Endodermal cell (in vitro differentiated cells): ENCODE measurements at regions not wholly inside any gene's neighbourhood (a gene's known extent, or its start where the extent isn't known, plus 50 kb on each side); places are given as distances from the start of the nearest gene placed in this dataset.

Experiments used
- DNase-seq: peaks from one replicate; pipeline ENCODE4 v3.0.0-alpha.2; 2017
- H3K27ac ChIP-seq: 2 replicates; pipeline ENCODE4 v1.5.1; 2013; ENCODE audit warnings: mild to moderate bottlenecking, low read depth, low read length, moderate library complexity
- H3K27me3 ChIP-seq: 2 replicates; pipeline ENCODE4 v1.6.1; 2013; ENCODE audit warnings: mild to moderate bottlenecking, low read length, moderate library complexity; ENCODE audit not compliant: insufficient read depth, control insufficient read depth, poor library complexity, severe bottlenecking
- H3K36me3 ChIP-seq: 2 replicates; pipeline ENCODE4 v1.7.0; 2013; ENCODE audit warnings: mild to moderate bottlenecking, low read length, moderate library complexity; ENCODE audit not compliant: control insufficient read depth, insufficient read depth
- H3K4me1 ChIP-seq: one replicate; pipeline ENCODE4 v1.7.0; 2013; ENCODE audit warnings: low read length; ENCODE audit not compliant: control insufficient read depth, insufficient read depth
- H3K4me3 ChIP-seq: 2 replicates; pipeline ENCODE4 v1.5.1; 2013; ENCODE audit warnings: mild to moderate bottlenecking, low read length, moderate library complexity
- H3K9ac ChIP-seq: 2 replicates; pipeline ENCODE4 v1.6.1; 2013; ENCODE audit warnings: mild to moderate bottlenecking, low read length, moderate library complexity; ENCODE audit not compliant: poor library complexity, severe bottlenecking; ENCODE audit errors: extremely low read depth
- H3K9me3 ChIP-seq: 2 replicates; pipeline ENCODE4 v1.6.1; 2013; ENCODE audit warnings: mild to moderate bottlenecking, low read length, moderate library complexity; ENCODE audit not compliant: control insufficient read depth
- H3K27ac Mint-ChIP-seq: 2 replicates; pipeline ENCODE4 v1.8.0; 2020; ENCODE audit warnings: mixed read lengths
- H3K27me3 Mint-ChIP-seq: 2 replicates; pipeline ENCODE4 v1.8.0; 2021; ENCODE audit warnings: mild to moderate bottlenecking, mixed read lengths; ENCODE audit not compliant: insufficient read depth
- H3K36me3 Mint-ChIP-seq: 2 replicates; pipeline ENCODE4 v1.8.0; 2020; ENCODE audit warnings: low read depth, mixed read lengths
- H3K4me1 Mint-ChIP-seq: 2 replicates; pipeline ENCODE4 v1.8.0; 2020; ENCODE audit warnings: mixed read lengths
- H3K4me3 Mint-ChIP-seq: 2 replicates; pipeline ENCODE4 v1.8.0; 2020; ENCODE audit warnings: mild to moderate bottlenecking, moderate library complexity, mixed read lengths
- H3K9me3 Mint-ChIP-seq: 2 replicates; pipeline ENCODE4 v1.8.0; 2020; ENCODE audit warnings: mild to moderate bottlenecking, mixed read lengths
- WGBS, 2 experiments: methylation state at CpG; one replicate each; pipeline versions ENCODE4 v1.1.5 to v1.1.7; 2013; ENCODE audit warnings: missing lambda C conversion rate in 2 of 2, mixed read lengths in 1 of 2; ENCODE audit not compliant: insufficient coverage in 1 of 2, insufficient read length in 1 of 2; 5-methylcytosine and 5-hydroxymethylcytosine counted together
- TF ChIP-seq, protein P1 (sequence below): fragments of 200-600 bp; sonication (generic); conservative IDR thresholded peaks from 2 replicates; pipeline ENCODE4 v1.5.0; 2021; ENCODE audit warnings: antibody characterized with exemption, mild to moderate bottlenecking

DNA sequence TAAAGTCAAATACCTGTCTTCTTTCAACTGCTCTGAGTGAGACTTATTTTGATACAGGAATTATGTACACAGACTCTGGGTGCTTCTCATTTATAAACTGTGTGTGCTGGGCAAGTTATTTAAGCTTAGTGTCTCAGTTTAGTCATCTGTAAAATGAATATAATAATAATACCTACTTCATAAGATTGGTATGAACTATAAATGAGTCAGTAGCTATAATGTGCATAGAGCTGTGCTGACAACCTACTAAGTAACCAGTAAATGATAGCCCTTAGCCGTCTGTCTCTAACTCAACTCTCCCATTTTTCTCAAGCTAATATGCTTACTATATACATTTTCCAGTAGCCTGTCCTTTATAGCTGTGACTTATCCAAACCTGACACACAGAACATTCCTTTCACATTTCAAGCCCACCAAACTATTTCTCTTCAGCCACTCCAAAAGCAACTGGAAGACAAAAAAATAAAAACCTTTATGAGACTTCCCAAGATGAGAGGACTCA lies 319.8 kb downstream of the ETAA1 start:
- 90 to 100% methylated on average over 1 of the region's 1 CpG for WGBS, 2 experiments
- peaks cover 4% of the 10 kb centered on the region for H3K4me1 ChIP-seq
- Mint-ChIP-seq H3K4me1 (peaks cover 5% of the 10 kb centered on the region), H3K27me3 (peaks cover 13% of the 10 kb centered on the region), H3K4me3 (no peak overlapping the region), H3K9me3 (peaks cover 12% of the 10 kb centered on the region), H3K36me3 (no peaks in the 10 kb centered on the region), H3K27ac (no peak overlapping the region)
- TF ChIP-seq, protein P1, sequence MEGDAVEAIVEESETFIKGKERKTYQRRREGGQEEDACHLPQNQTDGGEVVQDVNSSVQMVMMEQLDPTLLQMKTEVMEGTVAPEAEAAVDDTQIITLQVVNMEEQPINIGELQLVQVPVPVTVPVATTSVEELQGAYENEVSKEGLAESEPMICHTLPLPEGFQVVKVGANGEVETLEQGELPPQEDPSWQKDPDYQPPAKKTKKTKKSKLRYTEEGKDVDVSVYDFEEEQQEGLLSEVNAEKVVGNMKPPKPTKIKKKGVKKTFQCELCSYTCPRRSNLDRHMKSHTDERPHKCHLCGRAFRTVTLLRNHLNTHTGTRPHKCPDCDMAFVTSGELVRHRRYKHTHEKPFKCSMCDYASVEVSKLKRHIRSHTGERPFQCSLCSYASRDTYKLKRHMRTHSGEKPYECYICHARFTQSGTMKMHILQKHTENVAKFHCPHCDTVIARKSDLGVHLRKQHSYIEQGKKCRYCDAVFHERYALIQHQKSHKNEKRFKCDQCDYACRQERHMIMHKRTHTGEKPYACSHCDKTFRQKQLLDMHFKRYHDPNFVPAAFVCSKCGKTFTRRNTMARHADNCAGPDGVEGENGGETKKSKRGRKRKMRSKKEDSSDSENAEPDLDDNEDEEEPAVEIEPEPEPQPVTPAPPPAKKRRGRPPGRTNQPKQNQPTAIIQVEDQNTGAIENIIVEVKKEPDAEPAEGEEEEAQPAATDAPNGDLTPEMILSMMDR = no peak
- H3K9me3 ChIP-seq = peaks cover 13% of the 10 kb centered on the region
- no peak overlapping the region for H3K9ac ChIP-seq
- H3K27ac ChIP-seq = no peak overlapping the region
- no peak for DNase-seq
- no peak overlapping the region for H3K4me3 ChIP-seq
- H3K36me3 ChIP-seq = no peaks in the 10 kb centered on the region
- no peaks in the 10 kb centered on the region for H3K27me3 ChIP-seq

DNA sequence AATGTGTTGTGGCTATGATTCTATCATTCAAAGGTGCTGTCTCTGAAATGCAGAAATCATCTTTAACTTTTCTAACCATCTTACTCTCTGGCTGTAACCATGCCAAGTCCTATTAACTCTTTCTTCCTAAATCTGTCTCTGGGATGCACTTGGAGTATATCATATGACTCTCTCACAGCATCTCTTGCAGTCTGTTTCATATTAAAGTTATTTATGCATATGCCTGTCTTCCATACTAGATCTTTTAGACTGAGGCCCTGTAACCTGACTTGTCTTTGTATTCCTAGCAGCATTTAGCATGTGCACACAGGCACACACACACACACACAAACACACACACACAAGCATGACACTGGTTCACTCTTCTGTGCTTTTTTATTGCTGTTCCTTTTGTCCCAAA lies 320.6 kb downstream of the ETAA1 start:
- Histone ChIP-seq H3K4me3 (no peak overlapping the region), H3K4me1 (peaks cover 4% of the 10 kb centered on the region), H3K9ac (no peak overlapping the region), H3K27me3 (no peaks in the 10 kb centered on the region), H3K36me3 (no peaks in the 10 kb centered on the region), H3K27ac (no peak overlapping the region), H3K9me3 (peaks cover 16% of the 10 kb centered on the region)
- TF ChIP-seq, protein P1 = no peak
- Mint-ChIP-seq H3K27me3 (peaks cover 18% of the 10 kb centered on the region), H3K9me3 (peaks cover 16% of the 10 kb centered on the region), H3K27ac (no peak overlapping the region), H3K4me3 (no peak overlapping the region), H3K36me3 (no peaks in the 10 kb centered on the region), H3K4me1 (peaks cover 5% of the 10 kb centered on the region)
- DNase-seq = no peak

DNA sequence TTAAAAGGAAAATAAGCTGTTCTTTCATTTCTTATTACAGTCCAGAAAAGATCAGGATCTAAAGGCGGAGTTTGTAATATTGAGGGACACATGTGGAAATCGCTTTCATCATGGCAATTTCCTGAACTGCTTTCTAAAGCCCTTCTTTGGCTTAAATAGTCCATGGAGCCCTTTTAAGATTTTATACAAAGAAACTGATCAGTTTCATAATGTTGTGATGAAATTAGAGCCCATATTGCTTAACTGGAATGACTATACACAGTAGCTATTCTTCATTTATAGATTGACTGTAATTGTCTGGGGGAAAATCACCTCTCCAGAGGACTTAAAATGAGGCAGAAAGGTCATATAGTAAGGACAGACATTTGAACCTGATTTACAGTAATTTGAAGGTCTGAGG lies 322.2 kb downstream of the ETAA1 start:
- H3K9me3 ChIP-seq = peaks cover 16% of the 10 kb centered on the region
- peaks cover 31% of the 10 kb centered on the region for H3K27me3 Mint-ChIP-seq
- H3K4me1 Mint-ChIP-seq = peaks cover 5% of the 10 kb centered on the region
- no peak overlapping the region for H3K27ac Mint-ChIP-seq
- peaks cover 16% of the 10 kb centered on the region for H3K9me3 Mint-ChIP-seq
- no peak overlapping the region for H3K4me3 Mint-ChIP-seq
- TF ChIP-seq, protein P1 = no peak
- no peak overlapping the region for H3K27ac ChIP-seq
- no peaks in the 10 kb centered on the region for H3K36me3 ChIP-seq
- peaks cover 4% of the 10 kb centered on the region for H3K27me3 ChIP-seq
- peaks cover 4% of the 10 kb centered on the region for H3K4me1 ChIP-seq
- no peak overlapping the region for H3K4me3 ChIP-seq
- H3K36me3 Mint-ChIP-seq = no peaks in the 10 kb centered on the region
- 98 to 100% methylated on average over 2 of the region's 2 CpGs for WGBS, 2 experiments
- no peak for DNase-seq
- no peak overlapping the region for H3K9ac ChIP-seq
